Neural cell (in vitro differentiated cells): ENCODE measurements at regions not wholly inside any gene's neighbourhood (a gene's known extent, or its start where the extent isn't known, plus 50 kb on each side); places are given as distances from the start of the nearest gene placed in this dataset.

Experiments
- H2AFZ ChIP-seq: fragments of 200-600, 300-800 bp; sonication (generic), shearing (Covaris generic); 2 replicates; pipeline ENCODE4 v1.6.0; 2014; ENCODE audit warnings: low read depth, mild to moderate bottlenecking, antibody characterized with exemption, low read length, moderate library complexity
- H3F3A ChIP-seq: fragments of 200-600 bp; shearing (Covaris generic); 2 replicates; pipeline ENCODE4 v1.6.1; 2016; ENCODE audit warnings: mild to moderate bottlenecking, moderate library complexity, mixed read lengths, antibody characterized with exemption, low read length; ENCODE audit not compliant: insufficient read depth, poor library complexity, severe bottlenecking
- H3K27ac ChIP-seq: fragments of 200-600, 300-800 bp; sonication (generic), shearing (Covaris generic); 2 replicates; pipeline ENCODE4 v1.5.1; 2014; ENCODE audit warnings: mild to moderate bottlenecking, low read length, moderate library complexity
- H3K27me3 ChIP-seq: fragments of 300-800, 200-600 bp; sonication (generic), shearing (Covaris generic); 2 replicates; pipeline ENCODE4 v1.6.0; 2014; ENCODE audit warnings: mild to moderate bottlenecking, low read depth, low read length, moderate library complexity; ENCODE audit not compliant: insufficient read depth
- H3K36me3 ChIP-seq: fragments of 300-800, 200-600 bp; sonication (generic), shearing (Covaris generic); 2 replicates; pipeline ENCODE4 v1.5.1; 2014; ENCODE audit warnings: mild to moderate bottlenecking, antibody characterized with exemption, low read length, moderate library complexity; ENCODE audit not compliant: insufficient read depth
- H3K4me2 ChIP-seq: fragments of 300-800, 200-600 bp; sonication (generic), shearing (Covaris generic); 2 replicates; pipeline ENCODE4 v1.6.0; 2014; ENCODE audit warnings: mild to moderate bottlenecking, low read length
- H3K4me3 ChIP-seq: fragments of 300-800, 200-600 bp; sonication (generic), shearing (Covaris generic); 2 replicates; pipeline ENCODE4 v1.5.1; 2014; ENCODE audit warnings: mild to moderate bottlenecking, low read length, moderate library complexity
- H3K79me2 ChIP-seq: fragments of 200-600 bp; shearing (Covaris generic); replicated peaks from 2 replicates; pipeline ENCODE4 v1.6.0; 2014; ENCODE audit warnings: mild to moderate bottlenecking, low read length, moderate library complexity; ENCODE audit not compliant: insufficient read depth
- H3K9ac ChIP-seq: fragments of 300-800, 200-600 bp; sonication (generic), shearing (Covaris generic); 2 replicates; pipeline ENCODE4 v1.6.1; 2016; ENCODE audit warnings: mild to moderate bottlenecking, low read length, mixed read lengths
- H3K9me2 ChIP-seq: fragments of 200-600 bp; shearing (Covaris generic); 2 replicates; pipeline ENCODE4 v1.6.1; 2016; ENCODE audit warnings: mild to moderate bottlenecking, low read length, mixed read lengths; ENCODE audit not compliant: insufficient read depth
- H3K9me3 ChIP-seq: fragments of 200-600, 300-800 bp; sonication (generic), shearing (Covaris generic); 2 replicates; pipeline ENCODE4 v1.6.1; 2016; ENCODE audit warnings: mild to moderate bottlenecking, mixed run types, low read length, moderate library complexity, mixed read lengths
- H4K20me1 ChIP-seq: fragments of 200-600 bp; shearing (Covaris generic); 2 replicates; pipeline ENCODE4 v1.6.1; 2016; ENCODE audit warnings: mild to moderate bottlenecking, mixed run types; ENCODE audit not compliant: insufficient read depth
- CTCF ChIP-seq: fragments of 450-650 bp; IDR thresholded peaks from 2 replicates; pipeline ENCODE4 v1.5.1; 2014; ENCODE audit warnings: antibody characterized with exemption, mild to moderate bottlenecking, moderate library complexity; ENCODE audit not compliant: poor library complexity, severe bottlenecking
- EP300 ChIP-seq: fragments of 450-650 bp; conservative IDR thresholded peaks from 2 replicates; pipeline ENCODE4 v1.6.1; 2014; ENCODE audit warnings: antibody characterized with exemption, mild to moderate bottlenecking, moderate library complexity; ENCODE audit not compliant: poor library complexity, severe bottlenecking
- EZH2 ChIP-seq: fragments of 200-600, 300-800 bp; shearing (Covaris generic), sonication (generic); IDR thresholded peaks from 2 replicates; pipeline ENCODE4 v1.6.1; 2014; ENCODE audit warnings: antibody characterized with exemption, low read length, borderline replicate concordance, mild to moderate bottlenecking; ENCODE audit not compliant: insufficient read depth, poor library complexity, severe bottlenecking
- MXI1 ChIP-seq: fragments of 450-650 bp; conservative IDR thresholded peaks from 2 replicates; pipeline ENCODE4 v1.6.1; 2014; ENCODE audit warnings: antibody characterized with exemption, mild to moderate bottlenecking; ENCODE audit not compliant: poor library complexity, severe bottlenecking
- POLR2AphosphoS5 ChIP-seq: IDR thresholded peaks from 2 replicates; pipeline ENCODE4 v1.6.1; 2012
- RAD21 ChIP-seq: fragments of 450-650 bp; conservative IDR thresholded peaks from 2 replicates; pipeline ENCODE4 v1.6.1; 2014; ENCODE audit warnings: antibody characterized with exemption, mild to moderate bottlenecking, moderate library complexity
- SMC3 ChIP-seq: fragments of 450-650 bp; conservative IDR thresholded peaks from 2 replicates; pipeline ENCODE4 v1.6.1; 2014; ENCODE audit warnings: antibody characterized with exemption, mild to moderate bottlenecking, moderate library complexity; ENCODE audit not compliant: poor library complexity
- TAF1 ChIP-seq: IDR thresholded peaks from 2 replicates; pipeline ENCODE4 v1.6.1; 2012; ENCODE audit warnings: low read depth
- TF ChIP-seq, protein P1 (sequence below): IDR thresholded peaks from 2 replicates; pipeline ENCODE4 v1.6.1; 2012; ENCODE audit warnings: borderline replicate concordance

DNA sequence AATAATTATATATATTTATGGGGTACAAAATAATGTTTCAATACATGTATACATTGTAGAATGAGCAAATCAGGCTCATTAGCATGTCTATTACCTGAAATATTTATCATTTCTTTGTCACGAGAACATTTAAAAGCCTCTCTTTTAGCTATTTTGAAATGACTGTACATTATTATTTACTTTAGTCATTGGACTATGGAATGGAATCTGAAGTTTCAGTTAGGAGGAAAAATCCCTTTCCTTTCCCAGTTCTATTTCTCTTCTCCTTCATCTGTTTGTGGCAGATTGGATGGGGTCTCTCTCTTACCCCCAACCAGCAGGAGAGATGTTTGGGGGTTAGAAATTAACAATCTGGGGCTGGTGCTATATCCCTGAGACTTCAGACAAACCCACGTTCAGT is 292.5 kb upstream of the SFRP2 start:
- no peaks in the 10 kb centered on the region for H4K20me1 ChIP-seq
- no peaks in the 10 kb centered on the region for H3K79me2 ChIP-seq
- no peak overlapping the region for H3K4me2 ChIP-seq
- no peak overlapping the region for H3K27ac ChIP-seq
- H3K9ac ChIP-seq, result no peak overlapping the region
- H3K27me3 ChIP-seq, result no peaks in the 10 kb centered on the region
- H3K4me3 ChIP-seq, result no peak overlapping the region
- no peaks in the 10 kb centered on the region for H3F3A ChIP-seq
- no peak overlapping the region for H2AFZ ChIP-seq
- no peaks in the 10 kb centered on the region for H3K9me2 ChIP-seq
- TF ChIP-seq POLR2AphosphoS5, result no peak
- no peak for TF ChIP-seq EP300
- no peak for TF ChIP-seq RAD21
- no peak for TF ChIP-seq TAF1
- TF ChIP-seq MXI1, result no peak
- no peak for TF ChIP-seq CTCF
- no peak for TF ChIP-seq SMC3
- TF ChIP-seq EZH2, result no peak
- TF ChIP-seq, protein P1, sequence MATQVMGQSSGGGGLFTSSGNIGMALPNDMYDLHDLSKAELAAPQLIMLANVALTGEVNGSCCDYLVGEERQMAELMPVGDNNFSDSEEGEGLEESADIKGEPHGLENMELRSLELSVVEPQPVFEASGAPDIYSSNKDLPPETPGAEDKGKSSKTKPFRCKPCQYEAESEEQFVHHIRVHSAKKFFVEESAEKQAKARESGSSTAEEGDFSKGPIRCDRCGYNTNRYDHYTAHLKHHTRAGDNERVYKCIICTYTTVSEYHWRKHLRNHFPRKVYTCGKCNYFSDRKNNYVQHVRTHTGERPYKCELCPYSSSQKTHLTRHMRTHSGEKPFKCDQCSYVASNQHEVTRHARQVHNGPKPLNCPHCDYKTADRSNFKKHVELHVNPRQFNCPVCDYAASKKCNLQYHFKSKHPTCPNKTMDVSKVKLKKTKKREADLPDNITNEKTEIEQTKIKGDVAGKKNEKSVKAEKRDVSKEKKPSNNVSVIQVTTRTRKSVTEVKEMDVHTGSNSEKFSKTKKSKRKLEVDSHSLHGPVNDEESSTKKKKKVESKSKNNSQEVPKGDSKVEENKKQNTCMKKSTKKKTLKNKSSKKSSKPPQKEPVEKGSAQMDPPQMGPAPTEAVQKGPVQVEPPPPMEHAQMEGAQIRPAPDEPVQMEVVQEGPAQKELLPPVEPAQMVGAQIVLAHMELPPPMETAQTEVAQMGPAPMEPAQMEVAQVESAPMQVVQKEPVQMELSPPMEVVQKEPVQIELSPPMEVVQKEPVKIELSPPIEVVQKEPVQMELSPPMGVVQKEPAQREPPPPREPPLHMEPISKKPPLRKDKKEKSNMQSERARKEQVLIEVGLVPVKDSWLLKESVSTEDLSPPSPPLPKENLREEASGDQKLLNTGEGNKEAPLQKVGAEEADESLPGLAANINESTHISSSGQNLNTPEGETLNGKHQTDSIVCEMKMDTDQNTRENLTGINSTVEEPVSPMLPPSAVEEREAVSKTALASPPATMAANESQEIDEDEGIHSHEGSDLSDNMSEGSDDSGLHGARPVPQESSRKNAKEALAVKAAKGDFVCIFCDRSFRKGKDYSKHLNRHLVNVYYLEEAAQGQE, result no peak
- no peaks in the 10 kb centered on the region for H3K36me3 ChIP-seq
- no peaks in the 10 kb centered on the region for H3K9me3 ChIP-seq

DNA sequence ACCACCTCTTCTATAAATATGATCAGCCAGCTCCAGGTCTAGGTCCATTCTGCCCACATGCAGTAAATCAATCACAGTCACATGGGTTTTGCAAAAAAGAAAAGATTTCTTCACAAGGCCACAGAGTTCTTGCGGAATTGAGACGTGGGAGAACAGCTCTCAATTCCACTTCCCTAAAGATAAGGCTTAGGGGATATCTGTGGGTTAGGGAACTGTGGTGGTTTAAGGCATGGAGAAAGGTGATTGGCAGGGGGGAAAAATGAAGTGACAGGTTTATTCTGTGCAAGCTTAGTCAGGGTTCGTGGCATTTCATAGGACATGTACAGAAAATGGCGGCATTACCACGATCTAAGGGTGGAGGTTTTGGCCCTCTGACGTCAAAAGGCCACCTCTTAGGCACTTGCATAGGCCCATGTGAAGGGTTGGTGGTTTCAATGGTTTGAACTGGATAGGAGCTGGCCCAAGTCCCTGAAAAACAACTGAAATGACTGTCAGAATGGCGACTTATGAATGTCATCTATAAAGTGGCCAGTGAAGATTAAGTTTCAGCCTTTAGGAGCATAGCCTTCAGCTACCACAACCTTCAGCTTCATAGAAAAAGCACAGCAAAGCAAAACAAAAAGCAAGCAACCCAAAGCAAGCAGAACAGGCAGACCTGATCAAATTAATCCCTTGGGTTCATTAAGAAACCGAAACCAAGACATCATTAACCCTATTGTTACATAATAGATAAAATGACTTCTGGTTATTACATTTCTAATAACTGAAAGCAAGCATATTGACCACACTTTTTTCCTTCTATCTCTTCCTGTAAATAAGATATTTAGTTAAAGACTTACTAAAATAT is 289.8 kb upstream of the SFRP2 start:
- Histone ChIP-seq H3K9me3 (no peaks in the 10 kb centered on the region), H2AFZ (no peak overlapping the region), H3K4me3 (no peak overlapping the region), H4K20me1 (no peaks in the 10 kb centered on the region), H3K4me2 (no peak overlapping the region), H3K27ac (no peak overlapping the region), H3K9me2 (no peaks in the 10 kb centered on the region), H3F3A (no peaks in the 10 kb centered on the region), H3K36me3 (no peaks in the 10 kb centered on the region), H3K9ac (no peak overlapping the region), H3K27me3 (no peaks in the 10 kb centered on the region), H3K79me2 (no peaks in the 10 kb centered on the region)
- TF ChIP-seq SMC3 (no peak), TAF1 (no peak), EP300 (no peak), POLR2AphosphoS5 (no peak), MXI1 (no peak), EZH2 (no peak), RAD21 (no peak), CTCF (no peak)
- TF ChIP-seq, protein P1, result no peak
